ENCODE measurements at regions not wholly inside any gene's neighbourhood (a gene's known extent, or its start where the extent isn't known, plus 50 kb on each side); places are given as distances from the start of the nearest gene placed in this dataset.

DNA sequence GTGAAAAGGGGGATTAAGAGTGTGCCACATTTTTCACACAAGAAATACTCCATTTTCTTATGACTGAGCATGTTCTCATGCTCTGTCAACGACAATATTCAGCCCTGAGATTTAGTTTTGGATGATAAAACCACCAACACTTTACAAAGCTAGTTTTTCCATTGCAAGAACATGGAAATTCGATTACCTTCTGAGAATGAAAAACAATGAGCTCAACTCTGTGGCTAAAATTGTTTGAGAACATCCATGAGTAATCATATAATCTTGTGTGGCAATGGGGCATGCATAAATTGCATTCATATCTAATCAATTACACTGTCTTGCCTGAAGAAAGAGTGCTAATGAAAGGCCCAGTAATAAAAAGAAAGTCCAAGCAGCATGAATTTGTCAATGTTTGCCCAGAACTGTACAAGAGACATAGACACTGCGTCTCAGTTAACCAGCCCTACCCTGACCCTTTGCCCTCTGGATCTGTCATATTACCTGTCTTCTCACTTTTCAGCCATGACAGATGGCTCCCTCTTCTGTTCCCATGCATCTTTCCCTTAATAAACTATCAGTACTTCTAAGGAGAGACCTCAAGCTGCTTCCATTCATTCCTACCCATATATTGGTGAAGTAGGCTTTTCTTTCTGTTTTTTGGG is 253.4 kb downstream of the FAM76B start:
- H3K4me3 Mint-ChIP-seq: no peak overlapping the region
- no peak overlapping the region for H3K4ac ChIP-seq (ENCODE audit: low read depth, low read length)
- no peak overlapping the region for H3K18ac ChIP-seq (ENCODE audit: insufficient read length, low read depth, low read length)
- H3K9me3 Mint-ChIP-seq: no peaks in the 10 kb centered on the region
- no peak overlapping the region for H3K9ac ChIP-seq (ENCODE audit: extremely low read depth, insufficient read length, low read length)
- H3T11ph ChIP-seq (ENCODE audit: low read length): no peak overlapping the region
- no peak overlapping the region for H3K56ac ChIP-seq (ENCODE audit: insufficient read length, low read depth, low read length)
- H2BK12ac ChIP-seq (ENCODE audit: insufficient read length, low read depth, low read length): no peak overlapping the region
- no peaks in the 10 kb centered on the region for H3K9me3 ChIP-seq (ENCODE audit: control insufficient read depth, low read depth, low read length)
- no peak overlapping the region for H3K27ac Mint-ChIP-seq
- no peak overlapping the region for H4K8ac ChIP-seq (replicated peaks; ENCODE audit: insufficient read length, low read depth, low read length)
- H3K79me2 ChIP-seq (ENCODE audit: insufficient read depth, low read length): no peaks in the 10 kb centered on the region
- DNase-seq: no peak
- H3K27ac ChIP-seq (ENCODE audit: insufficient read length, low read depth, low read length): no peak overlapping the region
- no peak overlapping the region for H4K5ac ChIP-seq (ENCODE audit: insufficient read length, low read depth, low read length)
- no peak for TF ChIP-seq CTCF (conservative IDR thresholded peaks at IDR 0.05)
- no peak overlapping the region for H2BK20ac ChIP-seq (ENCODE audit: low read depth, low read length, poor library complexity, severe bottlenecking)
- peaks cover 0 to 1% (median 0%) of the 10 kb centered on the region in 3 experiments; a peak in 1 of 7 replicates for H3K36me3 Mint-ChIP-seq (ENCODE audit: insufficient read depth in 1 of 3, low read depth in 3 of 3)
- H3K23ac ChIP-seq (ENCODE audit: insufficient read length, low read depth, low read length): no peak overlapping the region
- no peak overlapping the region for H2BK120ac ChIP-seq (ENCODE audit: low read depth, low read length, poor library complexity, severe bottlenecking)
- WGBS (ENCODE audit: extremely low coverage, insufficient read length, low lambda C conversion rate): no CpG with 5 or more reads among the region's 3 CpGs
- no peaks in the 10 kb centered on the region for H3K27me3 Mint-ChIP-seq (ENCODE audit: low read depth)
- no peaks in the 10 kb centered on the region for H4K20me1 ChIP-seq (ENCODE audit: control insufficient read depth, insufficient read depth, insufficient read length)
- no peak overlapping the region for H3K4me2 ChIP-seq (ENCODE audit: insufficient read depth, insufficient read length, low read length)
- H2BK5ac ChIP-seq (ENCODE audit: insufficient read length, low read length): no peak overlapping the region
- H3K4me1 ChIP-seq (ENCODE audit: insufficient read depth, low read length): no peaks in the 10 kb centered on the region
- no peak overlapping the region for H2AK5ac ChIP-seq (ENCODE audit: insufficient read length, low read length)
- H3K27me3 ChIP-seq (ENCODE audit: insufficient read depth, low read length): no peaks in the 10 kb centered on the region
- no peak overlapping the region for H2BK15ac ChIP-seq (ENCODE audit: low read depth, low read length)
- H3K14ac ChIP-seq (ENCODE audit: insufficient read depth, low read length): no peak overlapping the region
- no peaks in the 10 kb centered on the region for H3K4me1 Mint-ChIP-seq
- H2AFZ ChIP-seq (ENCODE audit: low read length): no peak overlapping the region
- no peaks in the 10 kb centered on the region for H3K79me1 ChIP-seq (ENCODE audit: insufficient read depth, low read depth, low read length, poor library complexity, severe bottlenecking)
- no peak overlapping the region for H4K91ac ChIP-seq (ENCODE audit: insufficient read length, low read depth, low read length)
- H3K23me2 ChIP-seq (ENCODE audit: insufficient read length, low read depth, low read length, poor library complexity, severe bottlenecking): no peaks in the 10 kb centered on the region
